Gastroesophageal sphincter (tissue), 4 donors: ENCODE measurements at regions not wholly inside any gene's neighbourhood (a gene's known extent, or its start where the extent isn't known, plus 50 kb on each side); places are given as distances from the start of the nearest gene placed in this dataset.

Experiments
- ATAC-seq: fragments of 150-250 bp; one replicate; pipeline ENCODE4 v1.9.1; 2016; ENCODE audit warnings: mild to moderate bottlenecking, moderate library complexity
- H3K27ac ChIP-seq, 4 donors: fragments of 200-600 bp; sonication (generic) in 3 of 4; 1 replicate in 3 of 4; 2 replicates in 1 of 4; pipeline ENCODE4 v1.5.1; 2016 to 2019
- H3K27me3 ChIP-seq: fragments of 200-600 bp; sonication (generic); one replicate; pipeline ENCODE4 v1.5.1; 2019
- H3K36me3 ChIP-seq, 2 donors: fragments of 200-600 bp; sonication (generic); one replicate each; pipeline ENCODE4 v1.5.1; 2019; ENCODE audit warnings: control low read depth in 1 of 2
- H3K4me1 ChIP-seq, 3 donors: fragments of 200-600 bp; sonication (generic); 1 replicate in 2 of 3; 2 replicates in 1 of 3; pipeline ENCODE4 v1.5.1; 2016 to 2019; ENCODE audit warnings: control low read depth in 2 of 3
- H3K4me3 ChIP-seq, 2 donors: fragments of 200-600 bp; sonication (generic); one replicate each; pipeline ENCODE4 v1.5.1; 2019; ENCODE audit warnings: mild to moderate bottlenecking in 1 of 2, moderate library complexity in 1 of 2
- H3K9me3 ChIP-seq, 3 donors: fragments of 200-600 bp; sonication (generic); one replicate each; pipeline ENCODE4 v1.5.1; 2017 to 2019; ENCODE audit warnings: control low read depth in 2 of 3
- EP300 ChIP-seq: sonication (generic); formaldehyde crosslinking; IDR thresholded peaks from one replicate; pipeline ENCODE4 v1.6.1; 2017; ENCODE audit warnings: antibody characterized with exemption, mild to moderate bottlenecking
- POLR2A ChIP-seq, 2 donors: fragments of 450-650 bp; IDR thresholded peaks; one replicate each; pipeline ENCODE4 v1.6.1; 2017; ENCODE audit warnings: antibody characterized with exemption in 2 of 2, mild to moderate bottlenecking in 2 of 2, moderate library complexity in 1 of 2
- POLR2AphosphoS5 ChIP-seq: sonication (generic); formaldehyde crosslinking; IDR thresholded peaks from one replicate; pipeline ENCODE4 v1.6.1; 2017; ENCODE audit warnings: antibody characterized with exemption
- WGBS, 2 donors: methylation state at CpG; one replicate each; pipeline ENCODE4 v1.1.5; 2018; ENCODE audit warnings: low coverage in 1 of 2; 5-methylcytosine and 5-hydroxymethylcytosine counted together
- TF ChIP-seq, protein P1 (sequence below), 4 experiments: fragments of 200-600 bp in 2 of 4; fragments of 450-650 bp in 2 of 4; sonication (generic) in 1 of 4; IDR thresholded peaks; one replicate each; pipeline ENCODE4 v1.5.1; 2017 to 2019; ENCODE audit warnings: antibody characterized with exemption in 4 of 4, mild to moderate bottlenecking in 2 of 4, moderate library complexity in 2 of 4

DNA sequence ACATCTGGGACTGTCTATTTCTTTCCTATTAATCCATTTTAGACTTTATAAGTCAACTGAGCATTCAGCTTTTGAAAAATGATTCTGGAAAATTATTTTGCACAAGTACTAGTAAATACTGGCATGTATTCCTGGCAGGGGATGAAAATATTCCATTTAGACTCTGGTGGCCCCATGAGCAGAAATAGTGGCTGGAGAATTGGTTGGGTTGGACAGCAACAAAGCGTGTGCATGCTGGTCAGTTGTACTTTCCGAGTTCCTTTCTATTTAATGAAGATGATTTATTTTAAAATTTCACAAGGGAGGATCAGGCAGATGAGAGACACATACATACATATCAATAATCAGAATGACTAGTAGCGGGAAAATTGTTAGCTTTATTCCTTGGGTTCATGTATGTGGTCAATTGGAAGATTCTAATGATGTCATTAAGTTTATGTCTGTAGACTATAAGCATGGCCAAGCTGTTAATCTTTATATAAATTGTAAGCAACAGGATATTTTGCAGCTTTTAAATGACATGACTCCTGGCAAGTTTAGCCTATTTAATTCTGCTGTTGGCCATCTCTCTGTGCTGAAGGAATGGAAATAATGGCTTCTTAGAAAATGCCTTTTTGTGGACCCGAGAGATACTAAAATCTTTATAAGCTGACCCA lies 541.6 kb downstream of the SLC4A3 start:
- Histone ChIP-seq H3K9me3 (no peaks in the 10 kb centered on the region), H3K4me1 (peaks cover 0 to 11% (median 0%) of the 10 kb centered on the region in 3 donors), H3K36me3 (no peaks in the 10 kb centered on the region), H3K27ac (no peak overlapping the region), H3K4me3 (no peak overlapping the region), H3K27me3 (no peaks in the 10 kb centered on the region)
- no peak for ATAC-seq
- WGBS, 2 donors = 29 to 58% methylated on average over 4 of the region's 4 CpGs
- TF ChIP-seq, protein P1, sequence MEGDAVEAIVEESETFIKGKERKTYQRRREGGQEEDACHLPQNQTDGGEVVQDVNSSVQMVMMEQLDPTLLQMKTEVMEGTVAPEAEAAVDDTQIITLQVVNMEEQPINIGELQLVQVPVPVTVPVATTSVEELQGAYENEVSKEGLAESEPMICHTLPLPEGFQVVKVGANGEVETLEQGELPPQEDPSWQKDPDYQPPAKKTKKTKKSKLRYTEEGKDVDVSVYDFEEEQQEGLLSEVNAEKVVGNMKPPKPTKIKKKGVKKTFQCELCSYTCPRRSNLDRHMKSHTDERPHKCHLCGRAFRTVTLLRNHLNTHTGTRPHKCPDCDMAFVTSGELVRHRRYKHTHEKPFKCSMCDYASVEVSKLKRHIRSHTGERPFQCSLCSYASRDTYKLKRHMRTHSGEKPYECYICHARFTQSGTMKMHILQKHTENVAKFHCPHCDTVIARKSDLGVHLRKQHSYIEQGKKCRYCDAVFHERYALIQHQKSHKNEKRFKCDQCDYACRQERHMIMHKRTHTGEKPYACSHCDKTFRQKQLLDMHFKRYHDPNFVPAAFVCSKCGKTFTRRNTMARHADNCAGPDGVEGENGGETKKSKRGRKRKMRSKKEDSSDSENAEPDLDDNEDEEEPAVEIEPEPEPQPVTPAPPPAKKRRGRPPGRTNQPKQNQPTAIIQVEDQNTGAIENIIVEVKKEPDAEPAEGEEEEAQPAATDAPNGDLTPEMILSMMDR (IDR thresholded peaks at IDR 0.05) = no peak

DNA sequence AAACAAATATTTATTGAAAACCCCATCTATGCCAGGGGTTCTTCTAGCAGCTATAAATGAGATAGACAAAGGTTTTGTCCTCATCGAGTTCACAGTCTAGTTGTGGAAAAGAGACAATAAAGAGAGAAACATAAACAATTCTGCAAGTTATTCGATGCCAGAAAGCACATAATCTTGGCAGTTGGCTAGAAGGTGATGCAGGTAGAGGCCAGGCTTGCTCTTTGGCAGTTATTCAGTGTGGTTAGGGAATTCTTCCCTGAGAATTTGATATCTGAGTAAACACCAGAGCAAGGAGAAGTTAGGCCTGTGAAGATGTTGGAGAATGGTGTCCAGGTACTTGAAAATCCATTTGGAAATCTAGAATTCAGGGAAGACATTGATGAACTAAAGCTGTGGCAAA lies 547.4 kb downstream of the SLC4A3 start:
- no peak overlapping the region for H3K27ac ChIP-seq
- ATAC-seq = no peak
- WGBS, 2 donors = 67 to 71% methylated on average over 2 of the region's 2 CpGs
- TF ChIP-seq EP300 (no peak), POLR2AphosphoS5 (no peak), POLR2A (IDR thresholded peaks at IDR 0.05) (no peak)
- TF ChIP-seq, protein P1 (IDR thresholded peaks at IDR 0.05) = no peak
- no peaks in the 10 kb centered on the region for H3K4me1 ChIP-seq
- H3K27me3 ChIP-seq = no peaks in the 10 kb centered on the region
- H3K9me3 ChIP-seq = no peaks in the 10 kb centered on the region
- H3K36me3 ChIP-seq = no peaks in the 10 kb centered on the region
- no peak overlapping the region for H3K4me3 ChIP-seq

DNA sequence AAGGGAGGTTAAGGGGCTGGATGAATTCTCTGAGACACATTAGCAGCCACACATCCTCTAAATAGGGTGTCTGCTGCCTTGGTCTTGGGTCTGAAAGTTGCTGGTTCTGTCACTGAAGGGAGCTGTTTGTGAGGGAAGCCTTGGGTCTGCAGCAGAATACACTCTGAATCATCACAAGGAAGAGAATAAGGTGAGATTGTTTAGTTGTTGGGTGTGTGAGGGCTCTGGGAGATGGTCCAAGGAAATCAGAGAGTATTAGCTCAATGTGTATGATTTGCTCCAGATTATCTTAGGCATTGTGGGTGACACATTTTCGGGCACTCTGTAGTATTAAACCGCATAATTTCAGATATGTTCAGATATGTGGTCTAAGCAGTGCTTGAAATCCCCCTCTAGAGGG lies 548.5 kb downstream of the SLC4A3 start:
- Histone ChIP-seq H3K4me3 (no peak overlapping the region), H3K27ac (no peak overlapping the region), H3K4me1 (no peaks in the 10 kb centered on the region), H3K36me3 (no peaks in the 10 kb centered on the region), H3K27me3 (no peaks in the 10 kb centered on the region), H3K9me3 (no peaks in the 10 kb centered on the region)
- no peak for TF ChIP-seq POLR2A (IDR thresholded peaks at IDR 0.05)
- TF ChIP-seq, protein P1 (IDR thresholded peaks at IDR 0.05) = no peak
- TF ChIP-seq POLR2AphosphoS5 = no peak
- TF ChIP-seq EP300 = no peak
- ATAC-seq = no peak
- WGBS, 2 donors = 94 to 100% methylated on average over 2 of the region's 2 CpGs

DNA sequence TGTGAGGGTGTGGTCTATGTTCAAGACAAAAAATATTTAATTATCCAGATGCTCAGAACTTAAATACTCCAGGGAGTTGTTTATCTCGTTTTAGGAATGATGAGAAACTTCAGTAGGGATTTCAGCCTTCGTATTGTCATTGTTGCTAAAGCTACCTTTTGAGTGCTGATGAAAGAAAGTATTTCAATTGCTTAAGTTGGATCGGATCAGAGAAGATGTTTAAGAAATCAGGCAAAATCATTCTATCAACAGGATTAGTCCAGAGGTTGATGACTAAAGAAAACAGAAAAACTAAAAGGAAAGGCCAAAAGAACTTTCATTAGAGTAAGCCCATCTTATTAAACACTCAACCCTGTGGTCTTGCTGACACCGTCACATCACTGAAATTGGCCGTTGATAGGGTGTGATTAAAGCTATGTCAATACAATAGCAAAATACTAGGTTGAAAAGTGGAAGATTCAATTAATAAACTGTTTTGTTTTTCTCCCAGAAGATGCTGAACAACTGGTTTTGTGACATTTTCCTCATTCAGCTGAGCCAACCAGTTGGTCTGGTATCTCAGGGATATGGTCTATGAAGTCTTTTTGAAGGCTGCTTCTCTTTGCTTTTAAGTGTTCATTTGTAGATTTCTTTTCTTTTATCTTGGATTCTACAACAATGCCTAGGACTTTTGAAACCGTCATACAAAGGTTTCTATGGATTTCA lies 551.7 kb downstream of the SLC4A3 start:
- Histone ChIP-seq H3K4me3 (no peak overlapping the region), H3K27ac (no peak overlapping the region), H3K9me3 (no peaks in the 10 kb centered on the region), H3K36me3 (no peaks in the 10 kb centered on the region), H3K4me1 (no peaks in the 10 kb centered on the region), H3K27me3 (no peaks in the 10 kb centered on the region)
- ATAC-seq = no peak
- TF ChIP-seq EP300 (no peak), POLR2A (IDR thresholded peaks at IDR 0.05) (no peak), POLR2AphosphoS5 (no peak)
- TF ChIP-seq, protein P1 (IDR thresholded peaks at IDR 0.05) = no peak
- WGBS, 2 donors = 87 to 94% methylated on average over 5 to 6 of the region's 6 CpGs

DNA sequence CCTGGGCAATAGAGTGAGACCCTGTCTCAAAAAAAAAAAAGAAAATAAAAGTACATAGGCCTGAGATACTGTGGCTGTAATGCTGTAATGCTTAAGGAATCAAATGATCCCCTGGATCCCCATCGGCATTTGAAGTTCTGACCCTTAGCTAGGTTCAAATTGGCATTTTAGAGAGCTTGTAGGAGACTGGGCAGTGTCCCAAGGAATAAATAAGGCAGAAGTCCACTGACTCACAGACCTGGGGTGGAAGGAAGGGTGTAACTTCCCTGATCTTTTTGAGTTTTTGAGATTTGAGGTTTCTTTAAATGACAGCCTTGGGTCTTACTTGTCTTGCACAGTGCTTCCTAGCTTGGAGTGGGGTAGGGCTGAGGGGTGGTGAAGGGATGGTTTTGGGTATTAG lies 553.7 kb downstream of the SLC4A3 start:
- TF ChIP-seq EP300 = no peak
- no peak for TF ChIP-seq POLR2AphosphoS5
- no peak for TF ChIP-seq POLR2A (IDR thresholded peaks at IDR 0.05)
- TF ChIP-seq, protein P1 (IDR thresholded peaks at IDR 0.05) = no peak
- H3K4me1 ChIP-seq = no peaks in the 10 kb centered on the region
- H3K4me3 ChIP-seq = no peak overlapping the region
- no peaks in the 10 kb centered on the region for H3K9me3 ChIP-seq
- H3K27me3 ChIP-seq = no peaks in the 10 kb centered on the region
- no peaks in the 10 kb centered on the region for H3K36me3 ChIP-seq
- H3K27ac ChIP-seq = no peak overlapping the region
- 64 to 82% methylated on average over 1 of the region's 1 CpG for WGBS, 2 donors
- ATAC-seq = no peak
